H1 (cell line): ENCODE measurements at regions not wholly inside any gene's neighbourhood (a gene's known extent, or its start where the extent isn't known, plus 50 kb on each side); places are given as distances from the start of the nearest gene placed in this dataset.

Experiments
- CTCF ChIA-PET: fragments of 300-600 bp; sonication (Branson Sonifier 250); formaldehyde crosslinking; loops from one replicate; lab custom pipeline; 2021; ENCODE audit not compliant: partially characterized antibody; lab: Charles Lee
- POLR2A ChIA-PET: fragments of 300-600 bp; sonication (Branson Sonifier 250); formaldehyde crosslinking; loops from one replicate; lab custom pipeline; 2021; ENCODE audit warnings: inconsistent platforms; ENCODE audit not compliant: partially characterized antibody; lab: Charles Lee
- DNase-seq, 2 experiments: peaks; one replicate each; pipeline versions ENCODE4 v3.0.0 to v3.0.0-alpha.2; 2010 to 2022; ENCODE audit warnings: low spot score in 2 of 2, low read depth in 1 of 2, mixed read lengths in 1 of 2
- FAIRE-seq: peaks from 2 replicates; lab custom pipeline; 2011; peaks lifted over from hg19 to GRCh38; lab: Jason Lieb, UNC
- H2AFZ ChIP-seq: 2 replicates; pipeline ENCODE4 v1.8.1; 2012; ENCODE audit warnings: low read length, inconsistent platforms
- H2AK5ac ChIP-seq: 2 replicates; pipeline ENCODE4 v1.6.1; 2013; ENCODE audit warnings: low read depth, low read length
- H2BK120ac ChIP-seq: replicated peaks from 2 replicates; pipeline ENCODE3; 2013; ENCODE audit warnings: low read depth, low read length, inconsistent platforms
- H2BK12ac ChIP-seq: 2 replicates; pipeline ENCODE4 v1.6.1; 2013; ENCODE audit warnings: low read depth, low read length
- H2BK15ac ChIP-seq: 2 replicates; pipeline ENCODE4 v1.6.1; 2013; ENCODE audit warnings: low read length
- H2BK20ac ChIP-seq: 2 replicates; pipeline ENCODE4 v1.6.1; 2013; ENCODE audit warnings: low read length
- H2BK5ac ChIP-seq: 2 replicates; pipeline ENCODE4 v1.6.1; 2013; ENCODE audit warnings: low read depth, low read length
- H3K14ac ChIP-seq: 2 replicates; pipeline ENCODE4 v1.6.1; 2013; ENCODE audit warnings: inconsistent platforms; ENCODE audit not compliant: insufficient read length
- H3K18ac ChIP-seq: 2 replicates; pipeline ENCODE4 v1.6.1; 2013; ENCODE audit warnings: low read length; ENCODE audit errors: extremely low read depth
- H3K23ac ChIP-seq: 2 replicates; pipeline ENCODE4 v1.6.1; 2013; ENCODE audit warnings: inconsistent platforms; ENCODE audit not compliant: insufficient read length
- H3K23me2 ChIP-seq: 2 replicates; pipeline ENCODE4 v1.6.1; 2013; ENCODE audit warnings: low read depth, low read length
- H3K27ac ChIP-seq: 2 replicates; pipeline ENCODE4 v1.6.1; 2011; ENCODE audit warnings: low read depth, low read length, inconsistent platforms
- H3K27me3 ChIP-seq, 4 experiments: replicated peaks in 1 of 4; 1 replicate in 1 of 4; 2 replicates in 3 of 4; pipeline versions ENCODE4 v1.6.1 to v1.8.1; 2011 to 2013; ENCODE audit warnings: low read length in 3 of 4, mild to moderate bottlenecking in 3 of 4, inconsistent platforms in 2 of 4, mixed read lengths in 2 of 4, moderate library complexity in 1 of 4; ENCODE audit not compliant: control insufficient read depth in 3 of 4, insufficient read depth in 3 of 4; ENCODE audit errors: extremely low read depth in 1 of 4
- H3K36me3 ChIP-seq, 4 experiments: 2 replicates each; pipeline versions ENCODE4 v1.6.1 to v1.8.1; 2011 to 2013; ENCODE audit warnings: mild to moderate bottlenecking in 4 of 4, low read length in 3 of 4, moderate library complexity in 2 of 4, control low read depth in 1 of 4, inconsistent platforms in 1 of 4; ENCODE audit not compliant: insufficient read depth in 4 of 4, control insufficient read depth in 2 of 4
- H3K4ac ChIP-seq: replicated peaks from 2 replicates; pipeline ENCODE3; 2013; ENCODE audit warnings: low read length, low read depth, mixed read lengths, inconsistent platforms; ENCODE audit not compliant: insufficient read length
- H3K4me1 ChIP-seq, 4 experiments: replicated peaks in 1 of 4; 1 replicate in 1 of 4; 2 replicates in 3 of 4; pipeline versions ENCODE4 v1.6.1 to v1.8.1; 2011 to 2013; ENCODE audit warnings: low read length in 3 of 4, inconsistent platforms in 2 of 4, mixed read lengths in 1 of 4; ENCODE audit not compliant: insufficient read depth in 4 of 4, control insufficient read depth in 3 of 4
- H3K4me2 ChIP-seq, 2 experiments: 2 replicates each; pipeline versions ENCODE4 v1.6.1 to v1.8.1; 2011 to 2013; ENCODE audit warnings: low read depth in 2 of 2, low read length in 2 of 2, control low read depth in 1 of 2, inconsistent platforms in 1 of 2, mild to moderate bottlenecking in 1 of 2; ENCODE audit not compliant: insufficient read depth in 1 of 2
- H3K4me3 ChIP-seq, 4 experiments: fragments of 200-600, 300-600 bp in 1 of 4; sonication (generic), shearing (Covaris generic), sonication (Bioruptor Twin) in 1 of 4; 2 replicates each; pipeline versions ENCODE4 v1.5.1 to v1.8.1; 2011 to 2016; ENCODE audit warnings: low read length in 4 of 4, low read depth in 3 of 4, control low read depth in 2 of 4, inconsistent platforms in 2 of 4, mild to moderate bottlenecking in 2 of 4, mixed read lengths in 1 of 4, moderate library complexity in 1 of 4; ENCODE audit not compliant: insufficient read depth in 2 of 4; ENCODE audit errors: extremely low read depth in 1 of 4
- H3K56ac ChIP-seq: replicated peaks from 2 replicates; pipeline ENCODE3; 2013; ENCODE audit warnings: low read depth, mild to moderate bottlenecking, mixed read lengths, low read length, inconsistent platforms; ENCODE audit not compliant: insufficient read length
- H3K79me1 ChIP-seq: 2 replicates; pipeline ENCODE4 v1.6.1; 2013; ENCODE audit warnings: low read depth, low read length, control low read depth
- H3K79me2 ChIP-seq, 2 experiments: 2 replicates each; pipeline versions ENCODE4 v1.6.1 to v1.8.1; 2012 to 2013; ENCODE audit warnings: low read length in 2 of 2, mild to moderate bottlenecking in 2 of 2, inconsistent platforms in 1 of 2; ENCODE audit not compliant: insufficient read depth in 2 of 2, control insufficient read depth in 1 of 2
- H3K9ac ChIP-seq, 4 experiments: replicated peaks in 1 of 4; 1 replicate in 1 of 4; 2 replicates in 3 of 4; pipeline versions ENCODE4 v1.6.1 to v1.8.1; 2011 to 2013; ENCODE audit warnings: low read depth in 3 of 4, low read length in 3 of 4, control low read depth in 2 of 4, mild to moderate bottlenecking in 2 of 4, moderate library complexity in 2 of 4, inconsistent platforms in 1 of 4; ENCODE audit errors: extremely low read depth in 1 of 4
- H3K9me3 ChIP-seq, 2 experiments: 2 replicates each; pipeline versions ENCODE4 v1.6.1 to v1.8.1; 2012 to 2013; ENCODE audit warnings: mild to moderate bottlenecking in 2 of 2, moderate library complexity in 2 of 2, control low read depth in 1 of 2, inconsistent platforms in 1 of 2, low read depth in 1 of 2, low read length in 1 of 2, mixed read lengths in 1 of 2; ENCODE audit not compliant: insufficient read depth in 2 of 2
- H4K20me1 ChIP-seq, 2 experiments: replicated peaks in 1 of 2; 2 replicates each; pipeline versions ENCODE3 to v1.8.1; 2011 to 2013; ENCODE audit warnings: inconsistent platforms in 2 of 2, low read length in 2 of 2, mild to moderate bottlenecking in 1 of 2; ENCODE audit not compliant: insufficient read depth in 2 of 2, control insufficient read depth in 1 of 2
- H4K5ac ChIP-seq: 2 replicates; pipeline ENCODE4 v1.6.1; 2013; ENCODE audit warnings: low read length, low read depth, mixed read lengths, inconsistent platforms; ENCODE audit not compliant: insufficient read length
- H4K8ac ChIP-seq: 2 replicates; pipeline ENCODE4 v1.8.0; 2013; ENCODE audit warnings: mild to moderate bottlenecking, moderate library complexity, low read length, inconsistent platforms; ENCODE audit not compliant: insufficient read depth; ENCODE audit errors: extremely low read depth
- H4K91ac ChIP-seq: replicated peaks from 2 replicates; pipeline ENCODE3; 2013; ENCODE audit warnings: low read length, mixed read lengths, inconsistent platforms; ENCODE audit not compliant: insufficient read length
- BCL11A ChIP-seq, 2 experiments: IDR thresholded peaks; one replicate each; pipeline ENCODE4 v1.6.1; 2011; ENCODE audit warnings: low read depth in 2 of 2, low read length in 2 of 2, mild to moderate bottlenecking in 2 of 2
- CREB1 ChIP-seq: IDR thresholded peaks from 2 replicates; pipeline ENCODE4 v1.6.1; 2012; ENCODE audit warnings: inconsistent platforms
- CTCF ChIP-seq, 3 experiments: IDR thresholded peaks; 1 replicate in 2 of 3; 2 replicates in 1 of 3; pipeline versions ENCODE4 v1.5.1 to v1.6.1; 2011; ENCODE audit warnings: low read length in 3 of 3, mild to moderate bottlenecking in 3 of 3, inconsistent platforms in 2 of 3, low read depth in 1 of 3, moderate library complexity in 1 of 3; ENCODE audit not compliant: insufficient read depth in 1 of 3; ENCODE audit errors: control extremely low read depth in 1 of 3
- MAFK ChIP-seq: IDR thresholded peaks from 2 replicates; pipeline ENCODE4 v1.6.1; 2012; ENCODE audit warnings: low read depth, mild to moderate bottlenecking, improper control_type of control experiment, low read length
- POU5F1 ChIP-seq: IDR thresholded peaks from 2 replicates; pipeline ENCODE4 v1.6.1; 2011; ENCODE audit warnings: low read depth, mild to moderate bottlenecking, low read length, moderate library complexity
- TAF7 ChIP-seq: optimal IDR thresholded peaks from 2 replicates; pipeline ENCODE3; 2011; ENCODE audit warnings: low read depth, mild to moderate bottlenecking, inconsistent platforms, low read length, moderate library complexity, borderline replicate concordance
- WGBS, 2 experiments: shearing (Covaris generic) in 1 of 2; methylation state at CpG; one replicate each; pipeline versions ENCODE4 v1.1.6 to v1.1.7; 2013 to 2015; ENCODE audit warnings: low lambda C conversion rate in 2 of 2, mixed read lengths in 2 of 2, inconsistent platforms in 1 of 2, low coverage in 1 of 2, missing lambda C conversion rate in 1 of 2; ENCODE audit not compliant: insufficient replicate concordance in 2 of 2, insufficient coverage in 1 of 2, insufficient read length in 1 of 2; ENCODE audit errors: extremely low coverage in 1 of 2, missing lambda C conversion rate in 1 of 2; 5-methylcytosine and 5-hydroxymethylcytosine counted together

GRCh38 chr14:71208702-71209357 lies 301.6 kb downstream of the PCNX1 start:
- FAIRE-seq (no peak), DNase-seq (no peak)
- no peak overlapping the region for H3K9ac ChIP-seq
- H2BK12ac ChIP-seq: no peak overlapping the region
- no peak overlapping the region for H3K27ac ChIP-seq
- no peak overlapping the region for H3K4ac ChIP-seq
- 0 out of 2 replicates have a peak overlapping the region, but pooled peaks have one; percentile 29 for H2BK15ac ChIP-seq
- no peaks in the 10 kb centered on the region for H3K9me3 ChIP-seq
- H3K4me2 ChIP-seq: no peak overlapping the region
- H4K8ac ChIP-seq: no peak overlapping the region
- no peak overlapping the region for H4K91ac ChIP-seq
- H2BK5ac ChIP-seq: no peak overlapping the region
- H3K56ac ChIP-seq: no peak overlapping the region
- TF ChIP-seq BCL11A (IDR thresholded peaks at IDR 0.05; ENCODE audit: low read depth in 2 of 2, low read length in 2 of 2) (no peak), POU5F1 (no peak), CREB1 (no peak), MAFK (peak; percentile 76), TAF7 (no peak), CTCF (IDR thresholded peaks at IDR 0.05; ENCODE audit: control extremely low read depth in 1 of 3, insufficient read depth in 1 of 3, low read depth in 1 of 3, low read length in 3 of 3) (peak in 2 of 3 experiments; percentile 18 to 22; a peak in 1 of 4 replicates)
- H3K79me2 ChIP-seq: no peaks in the 10 kb centered on the region
- no peaks in the 10 kb centered on the region; a peak in 1 of 8 replicates for H3K36me3 ChIP-seq
- H3K4me1 ChIP-seq: peaks cover 0 to 3% (median under 1%) of the 10 kb centered on the region in 4 experiments; a peak in 3 of 7 replicates
- no peak overlapping the region for H4K5ac ChIP-seq
- no peak overlapping the region for H2BK120ac ChIP-seq
- no peak overlapping the region for H3K18ac ChIP-seq
- no peaks in the 10 kb centered on the region for H3K79me1 ChIP-seq
- no peaks in the 10 kb centered on the region for H4K20me1 ChIP-seq
- no peak overlapping the region for H2BK20ac ChIP-seq
- H3K23ac ChIP-seq: no peak overlapping the region
- no peaks in the 10 kb centered on the region; the same call in 1 of the 2 replicates for H3K23me2 ChIP-seq
- no peak overlapping the region for H2AFZ ChIP-seq
- no peaks in the 10 kb centered on the region for H3K27me3 ChIP-seq
- POLR2A ChIA-PET: interaction anchor here (0.5 kb wide), 1 partner anchor 119 kb away, joined by 3 read pairs; no protein-coding TSS in a partner anchor
- H3K14ac ChIP-seq: no peak overlapping the region
- no peak overlapping the region for H3K4me3 ChIP-seq
- CTCF ChIA-PET: interaction anchor here (0.9 to 3.2 kb wide), 10 partner anchors 8 to 430 kb away, joined by 3 to 12 read pairs (median 5); no protein-coding TSS in a partner anchor
- no peak overlapping the region for H2AK5ac ChIP-seq
- 93% methylated on average over 6 of the region's 6 CpGs; no CpG with 5 or more reads in 1 of the 2 experiments for WGBS, 2 experiments
